ENCODE measurements at regions not wholly inside any gene's neighbourhood (a gene's known extent, or its start where the extent isn't known, plus 50 kb on each side); places are given as distances from the start of the nearest gene placed in this dataset.

DNA sequence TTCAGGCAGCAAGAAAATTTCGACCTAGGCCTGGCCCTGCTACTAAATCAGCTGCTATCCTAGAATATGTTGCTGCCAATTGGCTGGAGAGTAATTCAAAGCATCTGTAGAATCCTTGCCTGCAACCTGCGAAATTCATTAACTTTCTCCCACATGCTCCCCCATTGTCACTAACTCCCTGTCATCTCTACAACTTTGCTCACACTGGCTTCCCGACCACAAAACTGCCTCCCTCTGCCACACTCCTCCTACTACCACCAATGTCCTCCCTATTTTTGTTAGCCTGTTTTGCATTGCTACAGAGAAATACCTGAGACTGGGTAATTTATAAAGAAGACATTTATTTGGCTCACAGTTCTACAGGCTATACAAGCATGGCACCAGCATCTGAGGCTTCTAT, 570.6 kb downstream of the INSC start:
- TF ChIP-seq, protein P1, sequence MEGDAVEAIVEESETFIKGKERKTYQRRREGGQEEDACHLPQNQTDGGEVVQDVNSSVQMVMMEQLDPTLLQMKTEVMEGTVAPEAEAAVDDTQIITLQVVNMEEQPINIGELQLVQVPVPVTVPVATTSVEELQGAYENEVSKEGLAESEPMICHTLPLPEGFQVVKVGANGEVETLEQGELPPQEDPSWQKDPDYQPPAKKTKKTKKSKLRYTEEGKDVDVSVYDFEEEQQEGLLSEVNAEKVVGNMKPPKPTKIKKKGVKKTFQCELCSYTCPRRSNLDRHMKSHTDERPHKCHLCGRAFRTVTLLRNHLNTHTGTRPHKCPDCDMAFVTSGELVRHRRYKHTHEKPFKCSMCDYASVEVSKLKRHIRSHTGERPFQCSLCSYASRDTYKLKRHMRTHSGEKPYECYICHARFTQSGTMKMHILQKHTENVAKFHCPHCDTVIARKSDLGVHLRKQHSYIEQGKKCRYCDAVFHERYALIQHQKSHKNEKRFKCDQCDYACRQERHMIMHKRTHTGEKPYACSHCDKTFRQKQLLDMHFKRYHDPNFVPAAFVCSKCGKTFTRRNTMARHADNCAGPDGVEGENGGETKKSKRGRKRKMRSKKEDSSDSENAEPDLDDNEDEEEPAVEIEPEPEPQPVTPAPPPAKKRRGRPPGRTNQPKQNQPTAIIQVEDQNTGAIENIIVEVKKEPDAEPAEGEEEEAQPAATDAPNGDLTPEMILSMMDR (IDR thresholded peaks at IDR 0.05), result no peak
- TF ChIP-seq POLR2A (IDR thresholded peaks at IDR 0.05), result no peak

Measured in right lobe of liver (tissue), 4 donors.